Stimulated activated CD8-positive, alpha-beta memory T cell treated with anti-CD3 and anti-CD28 coated beads, Interleukin-2, amount 100 ng/mL, for 48 hours (primary cell): ENCODE measurements at regions not wholly inside any gene's neighbourhood (a gene's known extent, or its start where the extent isn't known, plus 50 kb on each side); places are given as distances from the start of the nearest gene placed in this dataset.

Experiments
- DNase-seq, 2 donors: peaks; one replicate each; pipeline ENCODE4 v3.0.0-alpha.2; 2020; ENCODE audit warnings: low read depth in 2 of 2

DNA sequence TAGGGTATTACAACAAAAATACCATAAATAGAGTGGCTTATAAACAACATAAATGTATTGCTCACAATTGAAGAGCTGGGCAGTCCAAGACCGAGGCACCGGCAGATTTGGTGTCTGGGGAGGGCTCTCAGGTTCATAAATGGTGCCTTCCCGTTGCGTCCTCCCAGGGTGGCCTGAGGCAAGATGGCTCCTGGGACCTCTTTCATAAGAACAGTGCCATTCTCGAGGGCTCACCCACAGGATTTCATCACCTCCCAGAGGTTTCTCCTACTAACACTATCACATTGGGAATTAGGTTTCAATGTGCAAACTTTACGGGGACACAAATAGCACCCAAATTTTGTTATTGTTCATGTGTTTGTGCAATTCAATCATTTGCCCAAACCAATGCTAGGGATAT lies 793.5 kb upstream of the HS6ST1 start:
- DNase-seq = no peak

DNA sequence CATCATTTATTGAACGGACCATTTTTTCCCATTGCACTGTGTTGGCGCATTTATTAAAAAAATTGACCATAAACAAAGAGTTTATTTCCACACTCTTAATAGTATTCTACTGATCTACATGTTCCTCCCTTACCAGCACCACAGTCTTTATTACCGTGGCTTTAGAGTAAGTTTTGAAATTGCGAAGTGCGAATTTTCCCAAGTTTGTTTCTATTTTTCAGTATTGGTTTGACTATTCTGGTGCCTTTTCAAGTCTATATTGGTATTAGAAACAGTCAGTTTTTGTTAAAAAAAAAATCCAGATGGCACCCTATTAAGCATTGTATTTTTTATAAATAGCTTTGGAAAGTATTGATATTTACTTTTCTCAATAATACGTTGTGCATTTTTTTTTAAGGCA lies 795.1 kb upstream of the HS6ST1 start:
- no peak for DNase-seq

DNA sequence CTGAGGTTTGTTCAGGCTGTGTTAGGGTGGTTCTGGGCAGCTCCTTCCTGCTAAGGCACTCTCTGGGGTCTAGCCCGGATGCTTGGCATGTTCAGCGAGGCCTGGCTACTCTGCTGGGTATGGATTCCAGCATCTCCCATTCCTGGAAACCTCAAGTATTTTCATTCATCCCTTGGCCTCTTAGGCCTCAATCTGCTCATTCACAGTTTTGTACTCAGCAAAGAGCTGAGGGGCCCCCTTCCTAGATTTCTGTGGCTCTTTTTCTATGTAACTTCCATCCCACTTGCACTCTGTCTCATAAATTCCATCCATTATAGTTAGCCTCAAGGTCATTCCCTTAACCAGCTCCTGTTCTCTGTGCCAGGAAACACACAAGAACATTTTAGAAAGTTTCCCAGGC lies 798.8 kb upstream of the HS6ST1 start:
- no peak for DNase-seq

DNA sequence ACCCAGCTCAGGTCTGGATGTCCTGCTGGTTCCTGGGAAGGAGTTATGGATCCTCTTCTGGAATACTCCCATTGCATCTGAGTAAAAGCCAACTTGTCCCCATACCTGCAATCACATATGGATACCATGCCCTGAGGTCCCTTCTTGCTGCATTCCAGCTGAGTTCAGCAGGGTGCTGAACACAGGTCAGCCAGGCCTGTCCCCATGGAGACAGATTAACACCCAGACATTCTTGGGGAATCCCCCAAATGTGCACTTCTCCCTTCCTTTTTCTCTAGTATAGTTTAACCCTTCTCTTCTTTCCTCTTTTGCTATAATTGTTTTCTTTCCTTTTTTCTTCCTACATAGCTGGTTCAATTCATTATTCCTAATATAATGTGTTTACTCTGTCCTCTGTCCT lies 799.6 kb upstream of the HS6ST1 start:
- DNase-seq = no peak

DNA sequence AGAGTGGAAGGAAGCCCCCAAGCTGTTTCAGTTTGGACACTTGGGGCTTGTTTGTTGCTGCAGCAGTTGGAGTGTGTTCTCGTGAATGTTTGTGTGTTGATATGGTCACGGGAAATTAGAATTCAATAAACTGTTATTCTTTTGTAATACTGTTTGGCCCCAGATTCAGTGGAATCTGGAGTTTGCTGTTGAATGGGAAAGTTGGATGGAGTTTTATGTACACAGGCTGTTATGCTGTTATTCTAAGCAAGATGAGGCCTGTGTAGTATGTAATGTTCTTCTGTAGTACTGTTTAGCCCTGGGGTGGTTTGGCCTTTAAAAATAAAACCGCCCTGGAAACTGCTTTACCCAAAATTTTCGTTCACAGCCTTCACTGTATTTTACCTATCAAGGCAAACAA lies 810.4 kb upstream of the HS6ST1 start:
- DNase-seq = no peak

DNA sequence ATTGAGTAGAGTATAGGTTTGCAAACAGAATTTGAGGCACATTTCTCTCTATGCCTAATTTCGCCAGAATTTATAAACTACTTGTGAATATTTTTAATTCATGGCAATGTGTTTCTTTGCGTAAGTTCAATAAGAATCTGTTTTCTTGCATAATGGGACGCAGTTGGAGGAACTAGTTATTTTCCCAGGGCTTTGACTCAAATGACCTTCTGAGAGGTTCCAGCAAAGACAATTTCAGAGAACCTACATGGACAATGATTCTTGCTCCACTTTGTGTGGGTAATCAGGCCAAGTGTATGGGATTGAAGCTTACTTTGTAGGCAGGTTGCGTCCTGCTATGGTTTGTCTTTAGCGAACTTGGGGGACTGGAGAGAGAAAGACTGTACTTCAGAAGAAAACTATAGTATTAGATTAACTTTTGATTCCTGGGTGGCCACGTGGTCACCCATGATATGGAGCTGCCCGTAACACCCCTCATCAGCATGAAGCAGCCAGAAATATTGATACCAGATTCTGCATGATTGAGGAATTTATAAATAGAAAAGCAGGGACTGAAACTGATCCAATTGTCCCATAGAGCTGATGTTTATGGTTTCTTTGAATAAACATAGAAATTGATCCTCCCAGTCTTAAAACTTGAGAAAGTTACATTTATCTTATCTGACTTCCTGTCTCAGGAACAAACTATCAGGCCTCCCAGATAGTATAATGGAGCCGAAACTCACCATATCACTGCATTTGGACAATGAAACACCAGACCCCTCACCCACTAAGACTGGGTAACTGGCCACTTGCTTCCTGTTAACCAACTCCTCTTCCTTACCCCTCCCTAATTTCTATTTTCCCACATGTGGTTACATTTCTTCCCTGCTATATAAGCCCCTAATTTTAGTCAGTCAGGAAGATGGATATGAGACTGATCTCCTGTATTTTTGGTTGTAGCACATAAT lies 815.3 kb upstream of the HS6ST1 start:
- DNase-seq = no peak

DNA sequence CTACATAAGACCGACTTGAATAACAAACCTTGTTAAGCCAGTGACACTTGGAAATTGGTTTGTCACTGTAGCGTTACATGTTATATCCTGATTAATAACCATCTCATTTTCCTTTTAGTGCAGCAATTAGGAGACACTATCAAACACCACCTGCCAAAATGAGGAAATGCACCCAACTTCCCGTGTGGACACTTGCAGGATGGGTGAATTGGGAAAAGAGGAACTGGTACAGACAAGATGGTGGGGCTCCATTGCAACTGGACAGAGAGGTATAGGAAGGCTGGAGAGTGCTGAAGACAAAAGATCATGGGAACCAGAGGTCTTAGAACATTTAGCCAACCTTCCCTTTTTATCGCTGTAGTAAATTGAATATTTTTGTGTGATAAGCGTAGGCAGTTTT lies 816.3 kb upstream of the HS6ST1 start:
- DNase-seq = no peak

DNA sequence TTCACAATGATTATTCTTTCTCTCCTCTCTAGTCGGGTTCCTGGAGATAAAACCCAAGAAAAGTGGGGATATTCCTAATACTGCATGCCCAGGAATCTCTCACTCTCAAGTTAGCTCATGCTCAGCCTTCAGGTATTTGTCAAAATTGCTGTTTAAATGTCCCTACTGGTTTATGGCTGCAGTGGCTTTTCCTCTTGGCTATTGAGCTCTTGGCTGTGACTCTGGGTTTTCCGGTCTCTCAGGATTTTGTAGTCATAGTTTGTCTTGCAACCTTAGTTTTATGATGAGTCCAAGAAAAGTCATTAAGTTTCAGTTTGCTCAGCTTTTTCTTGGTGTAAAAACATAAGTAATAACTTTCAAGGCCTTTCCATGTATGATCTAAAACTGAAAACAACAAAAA lies 820.7 kb upstream of the HS6ST1 start:
- no peak for DNase-seq

DNA sequence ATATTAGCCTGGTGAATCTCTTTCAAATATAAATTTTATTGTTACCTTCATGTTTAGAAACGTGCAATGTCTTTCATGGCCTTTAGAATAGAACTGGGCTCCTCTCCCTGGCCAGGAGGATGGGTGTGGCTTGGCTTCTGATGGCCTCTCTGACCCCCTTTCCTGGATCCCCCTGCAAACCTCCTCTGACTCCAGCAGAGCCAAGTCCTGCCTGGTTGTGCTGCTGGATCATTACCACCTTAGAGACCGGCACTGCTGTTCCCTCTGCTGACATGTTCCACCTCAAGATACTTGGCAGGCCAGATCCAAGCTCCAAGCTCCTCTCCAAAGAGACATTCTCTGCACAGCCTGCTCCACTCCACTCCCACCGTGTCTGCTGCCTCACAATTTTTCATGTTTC lies 823.8 kb upstream of the HS6ST1 start:
- no peak for DNase-seq

DNA sequence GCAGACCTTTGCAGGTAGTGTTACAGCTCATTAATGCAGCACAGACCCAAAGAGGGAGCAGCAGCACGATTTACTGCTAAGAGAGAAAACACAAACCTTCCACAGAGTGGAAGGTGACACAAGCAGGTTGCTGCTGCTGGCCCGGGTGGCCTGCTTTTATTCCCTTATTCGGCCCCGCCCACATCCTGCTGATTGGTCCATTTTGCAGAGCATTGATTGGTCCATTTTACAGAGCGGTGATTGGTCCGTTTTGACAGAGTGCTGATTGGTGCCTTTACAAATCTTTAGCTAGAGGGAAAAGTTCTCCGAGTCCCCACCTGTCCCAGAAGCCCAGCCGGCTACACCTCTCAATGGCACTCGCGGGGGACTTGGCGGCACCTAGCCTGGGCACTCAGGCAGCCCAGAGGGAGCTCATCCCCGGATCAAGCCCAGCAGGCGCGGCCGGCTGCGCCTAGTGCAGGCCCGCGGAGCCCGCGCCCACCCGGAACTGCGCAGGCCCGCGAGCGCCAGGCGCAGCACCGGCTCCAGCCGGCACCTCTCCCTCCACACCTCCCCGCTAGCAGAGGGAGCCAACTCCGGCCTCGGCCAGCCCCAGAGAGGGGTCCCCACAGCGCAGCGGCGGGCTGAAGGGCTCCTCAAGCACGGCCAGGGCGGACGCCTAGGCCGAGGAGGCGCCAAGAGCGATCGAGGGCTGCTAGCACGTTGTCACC lies 825.6 kb upstream of the HS6ST1 start:
- no peak for DNase-seq

DNA sequence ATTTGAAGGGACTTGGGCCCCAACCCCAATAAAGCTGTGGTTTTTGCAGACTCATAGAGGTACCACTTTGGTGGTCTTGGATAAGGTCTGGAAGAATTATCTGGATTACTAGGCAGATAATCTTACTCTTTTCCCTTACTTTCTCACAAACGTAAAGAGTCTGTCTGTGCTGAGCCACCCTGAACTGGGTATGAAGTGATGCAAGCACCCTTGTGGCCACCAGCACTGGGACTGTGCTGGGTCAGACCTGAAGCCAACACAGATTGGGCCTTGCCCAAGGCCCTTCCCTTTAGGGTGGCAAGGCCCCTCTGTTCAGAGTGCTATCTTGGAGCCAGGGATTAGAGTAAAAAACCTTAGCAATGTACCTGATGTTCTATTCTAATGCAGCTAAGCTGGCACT lies 827.0 kb upstream of the RAB6C start:
- DNase-seq = no peak

DNA sequence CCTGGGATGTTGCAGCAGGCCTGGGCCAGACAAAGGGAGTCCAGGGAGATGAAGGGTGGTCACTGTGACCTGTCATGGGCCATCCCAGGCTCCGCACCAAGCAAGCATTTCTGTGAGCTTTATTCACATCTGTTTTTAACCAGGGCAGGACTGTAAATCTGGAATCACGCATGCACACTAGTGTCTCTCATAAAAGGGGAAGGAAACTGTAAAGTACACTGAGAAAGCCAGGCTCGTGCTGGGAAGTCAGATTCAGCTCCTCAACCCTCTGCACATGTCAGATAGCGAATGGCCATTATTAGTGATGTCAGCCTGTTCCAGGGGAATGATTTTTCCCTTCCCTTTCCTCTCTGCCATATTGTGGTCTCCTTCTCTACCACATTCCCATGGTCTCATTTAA lies 818.6 kb upstream of the RAB6C start:
- DNase-seq = no peak

DNA sequence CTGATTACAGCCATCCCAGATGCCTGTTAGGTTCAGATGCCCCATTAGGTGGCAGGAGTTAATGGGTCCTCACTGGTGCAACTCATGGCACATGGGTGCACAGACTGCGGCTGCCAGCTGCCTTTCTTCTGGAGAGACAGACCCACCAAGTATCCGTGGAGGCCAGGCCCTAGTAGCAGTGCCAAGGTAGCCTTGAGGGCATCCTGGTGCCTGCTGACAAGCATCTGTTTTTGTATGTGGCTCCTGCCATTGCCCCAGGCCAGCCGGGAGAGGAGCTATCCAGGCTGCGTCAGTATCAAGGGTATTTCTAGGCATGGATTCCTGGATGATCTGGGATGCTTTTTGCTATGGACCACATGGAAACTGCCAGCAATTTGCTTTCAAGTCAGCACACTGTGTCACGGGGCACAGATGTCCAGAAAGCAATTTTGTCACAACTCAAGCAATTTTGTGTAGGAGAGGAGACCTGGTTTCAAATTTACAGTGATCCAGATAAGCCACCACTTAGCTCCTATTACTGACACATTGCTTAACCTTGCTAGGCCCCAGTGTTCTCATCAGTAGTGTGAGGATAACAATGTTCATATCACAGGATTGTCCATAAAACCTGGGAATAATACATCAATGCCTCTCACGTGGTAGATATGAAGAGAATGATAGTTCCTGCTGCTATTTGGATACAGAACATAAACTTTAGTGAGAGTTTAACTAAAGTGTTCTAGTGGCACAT lies 815.1 kb upstream of the RAB6C start:
- no peak for DNase-seq

DNA sequence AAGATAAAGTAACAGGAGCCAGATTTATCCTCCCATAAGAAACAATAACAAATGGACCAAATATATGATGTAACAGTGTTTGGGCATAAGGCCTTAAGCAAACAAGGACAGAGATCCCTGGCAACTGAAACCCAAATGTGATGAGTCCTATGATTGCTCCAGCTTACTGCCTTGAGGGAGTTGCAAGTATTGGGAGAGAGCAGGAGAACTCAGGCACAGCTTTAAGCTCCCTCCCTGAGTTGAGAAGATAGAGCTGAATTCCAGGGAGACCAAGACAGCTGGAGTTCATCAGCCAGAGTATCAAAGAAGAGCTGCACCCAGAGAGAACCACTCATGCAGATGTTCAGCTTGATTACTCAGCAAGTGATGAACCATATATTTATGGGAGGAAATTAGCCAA lies 814.5 kb upstream of the RAB6C start:
- DNase-seq = no peak

DNA sequence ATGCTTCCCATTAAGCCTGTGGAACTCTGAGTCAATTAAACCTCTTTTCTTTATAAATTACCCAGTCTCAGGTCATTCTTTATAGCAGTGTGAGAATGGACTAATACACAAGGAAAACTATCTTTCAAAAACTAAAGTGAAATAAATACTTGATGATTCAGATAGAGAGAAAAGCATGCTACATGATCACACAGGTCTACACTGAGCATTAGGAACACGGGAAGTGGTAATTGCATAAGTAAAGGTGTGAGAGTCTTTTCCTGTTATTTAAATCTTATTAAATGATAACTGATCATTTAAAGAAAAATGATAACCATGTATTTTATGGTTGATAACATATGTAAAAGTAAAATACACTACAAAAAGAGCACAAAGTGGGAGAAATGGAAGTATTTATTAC lies 812.0 kb upstream of the RAB6C start:
- DNase-seq = no peak

DNA sequence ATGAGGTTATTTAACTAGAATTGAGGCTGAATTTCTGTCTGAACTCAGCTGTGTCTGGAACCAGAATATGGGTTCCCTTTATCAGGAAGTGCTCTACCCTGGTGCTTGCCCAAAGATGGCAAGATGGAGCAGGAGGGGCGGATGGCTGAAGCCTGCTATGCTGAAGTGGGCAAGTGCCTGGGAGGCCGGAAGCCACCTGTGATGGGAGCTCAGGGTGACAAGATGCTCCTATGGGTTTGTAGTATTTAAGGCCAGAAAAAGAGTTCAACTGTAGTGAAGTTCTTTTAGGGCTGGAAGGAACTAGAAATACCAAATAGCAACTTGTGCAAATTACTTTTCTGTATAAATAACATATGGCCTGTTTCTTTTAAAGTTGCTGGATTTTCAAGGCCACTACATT lies 808.9 kb upstream of the RAB6C start:
- no peak for DNase-seq

DNA sequence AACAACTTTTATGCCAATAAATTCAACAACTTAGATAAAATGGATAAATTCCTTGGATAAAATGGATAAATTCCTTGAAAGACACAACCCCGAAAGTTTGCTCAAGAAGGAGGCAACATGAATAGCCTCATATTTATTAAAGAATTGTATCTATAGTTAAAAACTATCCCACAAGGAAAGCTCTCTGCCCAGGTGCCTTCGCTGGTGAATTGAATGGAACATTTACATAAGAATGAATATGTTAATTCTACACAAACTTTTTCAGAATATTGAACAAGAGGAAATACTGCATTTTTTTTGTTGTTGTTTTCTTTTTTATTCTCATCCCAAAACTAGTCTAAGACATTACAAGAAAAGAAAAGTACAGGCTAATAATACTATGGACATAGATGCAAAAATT lies 805.3 kb upstream of the RAB6C start:
- DNase-seq = no peak

DNA sequence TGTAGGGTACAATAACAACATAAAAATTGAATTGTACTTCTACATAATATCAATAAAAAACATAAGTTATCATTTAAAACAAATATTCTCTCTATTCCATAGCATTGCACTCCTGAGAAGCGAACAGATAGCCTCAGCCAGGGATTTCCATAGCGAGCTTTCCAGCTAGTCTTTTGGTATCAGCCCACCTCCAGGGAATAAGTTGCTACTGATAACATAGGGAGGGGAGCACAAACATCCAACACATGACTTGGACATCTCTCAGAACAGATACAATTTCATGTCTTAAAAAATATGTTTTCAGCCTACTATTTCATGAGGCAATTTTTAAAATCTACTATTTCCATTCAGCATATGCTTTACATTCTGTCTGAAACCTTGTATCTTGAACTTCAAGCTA lies 804.4 kb upstream of the RAB6C start:
- DNase-seq = no peak

DNA sequence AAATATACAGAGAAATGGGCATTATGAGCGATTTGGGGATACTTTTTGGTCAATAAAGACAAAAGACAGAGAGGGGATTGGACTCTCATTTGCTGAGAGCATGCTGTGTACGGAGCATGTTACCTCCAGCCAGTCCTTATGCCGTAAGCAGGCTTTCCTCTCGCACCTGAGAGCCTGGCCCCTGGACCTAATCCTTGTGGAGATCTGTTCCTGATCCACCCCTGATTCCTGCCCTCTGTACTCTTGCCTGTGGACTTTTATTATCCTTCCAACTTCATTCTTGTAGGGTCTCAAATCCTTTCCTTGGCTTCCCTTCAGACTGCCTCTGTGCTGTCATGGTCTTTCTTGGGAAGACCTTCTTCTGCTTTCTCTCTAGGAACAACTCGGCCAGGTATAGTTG lies 803.1 kb upstream of the RAB6C start:
- no peak for DNase-seq

DNA sequence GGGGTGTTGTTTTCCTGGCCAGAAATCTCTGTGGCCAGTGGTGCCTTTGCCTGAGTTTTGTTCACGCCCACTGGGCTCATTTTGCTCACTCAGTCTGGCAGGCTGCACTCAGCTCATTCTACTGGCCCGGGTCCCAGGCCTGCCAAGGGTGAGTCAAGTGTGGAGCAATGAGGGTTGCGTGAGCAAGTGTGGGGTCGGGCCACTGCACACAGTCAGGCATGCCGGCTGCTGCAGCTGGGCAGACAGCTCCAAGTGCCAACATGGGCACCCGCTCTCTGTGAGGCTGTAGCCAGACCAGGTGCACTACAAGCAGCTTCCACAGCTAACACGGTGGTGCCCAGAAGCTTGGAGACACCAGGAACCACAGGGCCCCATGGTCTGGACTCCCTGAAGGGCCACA lies 801.1 kb upstream of the RAB6C start:
- DNase-seq = no peak

DNA sequence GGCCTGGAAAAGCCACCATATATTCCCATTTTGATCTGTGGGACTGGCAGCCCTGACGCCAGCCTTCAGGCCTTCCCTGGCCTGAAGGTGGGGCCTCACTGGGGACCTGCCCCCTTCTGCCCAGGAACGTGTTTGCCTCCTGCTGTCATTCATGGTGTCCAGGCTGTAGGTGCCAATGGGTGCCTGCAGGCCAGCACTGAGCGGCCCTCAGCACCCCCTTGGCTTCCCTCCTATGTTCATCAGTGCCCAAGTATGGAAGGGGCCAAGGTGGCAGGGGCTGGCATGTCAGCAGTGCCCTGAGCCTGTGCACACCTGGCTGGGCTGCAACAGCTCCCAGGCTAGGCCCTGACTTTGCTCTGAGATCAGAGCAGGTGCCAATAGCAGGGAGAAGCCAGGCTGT lies 800.3 kb upstream of the RAB6C start:
- no peak for DNase-seq

DNA sequence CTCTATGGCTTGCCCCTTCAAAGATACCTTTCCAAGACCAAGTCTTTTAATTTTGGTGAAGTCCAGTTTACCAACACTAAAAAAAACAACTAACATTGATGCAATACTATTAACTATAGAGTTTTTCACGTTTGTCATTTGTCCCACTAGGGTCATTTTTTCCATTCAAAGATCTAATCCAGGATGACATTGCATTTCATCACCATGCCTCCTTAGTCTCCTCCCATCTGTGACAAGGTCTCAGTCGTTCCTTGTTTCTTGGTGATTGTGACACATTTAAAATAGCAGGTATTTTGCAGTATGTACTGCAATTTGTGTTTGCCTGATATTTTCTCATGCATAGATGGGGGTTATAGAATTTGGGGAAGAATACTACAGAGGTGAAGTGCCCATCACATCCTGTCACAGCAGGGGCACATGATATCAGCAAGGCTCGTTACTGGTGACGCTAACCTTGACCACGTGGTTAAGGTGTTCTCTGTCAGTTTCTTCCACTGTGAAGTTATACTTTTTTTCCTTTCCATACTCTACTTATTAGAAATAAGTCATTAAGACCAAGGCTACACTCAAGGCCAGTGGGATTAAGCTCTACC lies 799.2 kb upstream of the RAB6C start:
- no peak for DNase-seq
